ENCODE measurements at regions not wholly inside any gene's neighbourhood (a gene's known extent, or its start where the extent isn't known, plus 50 kb on each side); places are given as distances from the start of the nearest gene placed in this dataset.

DNA sequence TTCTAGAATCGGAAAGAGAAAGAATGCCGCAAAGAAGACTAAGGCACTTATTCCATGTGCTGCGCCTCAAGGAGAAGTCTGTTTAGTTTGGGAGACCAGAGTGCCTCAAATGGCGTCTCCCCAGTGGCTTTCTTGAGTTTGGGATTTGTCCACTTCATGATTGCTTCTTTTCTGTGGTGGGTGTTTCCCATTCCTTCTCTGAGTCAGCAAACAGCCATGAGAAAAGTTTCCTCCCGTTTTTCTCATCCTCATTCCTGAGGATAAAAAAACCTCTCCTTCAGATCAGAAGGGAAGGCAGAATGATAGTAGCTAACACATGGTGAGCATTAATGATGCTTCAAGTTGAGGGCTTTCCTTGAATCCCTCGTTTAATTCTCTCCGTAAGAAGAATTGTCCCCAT is 275.9 kb upstream of the WWC1 start:
- no peak for TF ChIP-seq POLR2A (IDR thresholded peaks at IDR 0.05; ENCODE audit: low read length)
- no peak for TF ChIP-seq GATA1 (IDR thresholded peaks at IDR 0.05; ENCODE audit: low read depth, low read length)
